H9 (cell line): ENCODE measurements at regions not wholly inside any gene's neighbourhood (a gene's known extent, or its start where the extent isn't known, plus 50 kb on each side); places are given as distances from the start of the nearest gene placed in this dataset.

Experiments
- DNase-seq: peaks from one replicate; pipeline ENCODE4 v3.0.0-alpha.2; 2017
- H2AFZ ChIP-seq: one replicate; pipeline ENCODE4 v1.6.1; 2013; ENCODE audit warnings: mild to moderate bottlenecking, low read length, control low read depth, moderate library complexity
- H2AK5ac ChIP-seq: 2 replicates; pipeline ENCODE4 v1.6.1; 2013; ENCODE audit warnings: low read length, control low read depth, mixed read lengths; ENCODE audit not compliant: insufficient read length
- H2BK120ac ChIP-seq: one replicate; pipeline ENCODE4 v1.6.1; 2013; ENCODE audit warnings: low read depth, mild to moderate bottlenecking, low read length, control low read depth, inconsistent platforms; ENCODE audit not compliant: poor library complexity, severe bottlenecking
- H2BK12ac ChIP-seq: 2 replicates; pipeline ENCODE4 v1.6.1; 2013; ENCODE audit warnings: low read length, control low read depth, mixed read lengths, low read depth; ENCODE audit not compliant: insufficient read length
- H2BK15ac ChIP-seq: 2 replicates; pipeline ENCODE4 v1.6.1; 2013; ENCODE audit warnings: low read depth, low read length, control low read depth
- H2BK20ac ChIP-seq: one replicate; pipeline ENCODE4 v1.6.1; 2013; ENCODE audit warnings: low read depth, mild to moderate bottlenecking, low read length, control low read depth, inconsistent platforms; ENCODE audit not compliant: poor library complexity, severe bottlenecking
- H2BK5ac ChIP-seq: 2 replicates; pipeline ENCODE4 v1.6.1; 2013; ENCODE audit warnings: low read length, control low read depth, mixed read lengths; ENCODE audit not compliant: insufficient read length
- H3K14ac ChIP-seq: 2 replicates; pipeline ENCODE4 v1.6.1; 2013; ENCODE audit warnings: low read length, control low read depth; ENCODE audit not compliant: insufficient read depth
- H3K18ac ChIP-seq: 2 replicates; pipeline ENCODE4 v1.6.1; 2013; ENCODE audit warnings: low read depth, mild to moderate bottlenecking, mixed read lengths, low read length, control low read depth; ENCODE audit not compliant: insufficient read length
- H3K23ac ChIP-seq: 2 replicates; pipeline ENCODE4 v1.6.1; 2013; ENCODE audit warnings: low read length, control low read depth, mixed read lengths, low read depth; ENCODE audit not compliant: insufficient read length
- H3K23me2 ChIP-seq: 2 replicates; pipeline ENCODE4 v1.6.1; 2013; ENCODE audit warnings: low read depth, mild to moderate bottlenecking, mixed read lengths, low read length, control low read depth; ENCODE audit not compliant: insufficient read length, poor library complexity, severe bottlenecking
- H3K27ac ChIP-seq: 2 replicates; pipeline ENCODE4 v1.5.1; 2013; ENCODE audit warnings: low read length, control low read depth, mixed read lengths, low read depth; ENCODE audit not compliant: insufficient read length
- H3K27me3 ChIP-seq: 2 replicates; pipeline ENCODE4 v1.6.1; 2013; ENCODE audit warnings: low read length, control low read depth, inconsistent platforms; ENCODE audit not compliant: insufficient read depth
- H3K4ac ChIP-seq: 2 replicates; pipeline ENCODE4 v1.6.1; 2013; ENCODE audit warnings: low read depth, mild to moderate bottlenecking, control low read depth, inconsistent platforms, low read length, moderate library complexity
- H3K4me1 ChIP-seq: 2 replicates; pipeline ENCODE4 v1.6.1; 2013; ENCODE audit warnings: low read length, control low read depth, inconsistent platforms; ENCODE audit not compliant: insufficient read depth
- H3K4me2 ChIP-seq: 2 replicates; pipeline ENCODE4 v1.6.1; 2013; ENCODE audit warnings: low read length, control low read depth, mixed read lengths; ENCODE audit not compliant: insufficient read length, insufficient read depth
- H3K56ac ChIP-seq: 2 replicates; pipeline ENCODE4 v1.6.1; 2013; ENCODE audit warnings: low read depth, mild to moderate bottlenecking, mixed read lengths, low read length, control low read depth; ENCODE audit not compliant: insufficient read length
- H3K79me1 ChIP-seq: 2 replicates; pipeline ENCODE4 v1.6.1; 2013; ENCODE audit warnings: low read depth, mild to moderate bottlenecking, moderate library complexity, low read length, control low read depth, inconsistent platforms; ENCODE audit not compliant: insufficient read depth, poor library complexity, severe bottlenecking
- H3K79me2 ChIP-seq: 2 replicates; pipeline ENCODE4 v1.6.1; 2013; ENCODE audit warnings: low read length, control low read depth, inconsistent platforms; ENCODE audit not compliant: insufficient read depth
- H3K9ac ChIP-seq: 2 replicates; pipeline ENCODE4 v1.6.1; 2013; ENCODE audit warnings: low read length, control low read depth, mixed read lengths; ENCODE audit not compliant: insufficient read length; ENCODE audit errors: extremely low read depth
- H3K9me3 ChIP-seq: one replicate; pipeline ENCODE4 v1.6.1; 2013; ENCODE audit warnings: low read depth, low read length, inconsistent platforms; ENCODE audit not compliant: control insufficient read depth
- H3T11ph ChIP-seq: one replicate; pipeline ENCODE4 v1.6.1; 2013; ENCODE audit warnings: mild to moderate bottlenecking, low read length, control low read depth, inconsistent platforms
- H4K20me1 ChIP-seq: one replicate; pipeline ENCODE4 v1.6.1; 2013; ENCODE audit not compliant: control insufficient read depth, insufficient read length, insufficient read depth
- H4K5ac ChIP-seq: 2 replicates; pipeline ENCODE4 v1.6.1; 2013; ENCODE audit warnings: low read depth, mild to moderate bottlenecking, mixed read lengths, low read length, control low read depth; ENCODE audit not compliant: insufficient read length
- H4K8ac ChIP-seq: replicated peaks from 2 replicates; pipeline ENCODE4 v1.6.1; 2013; ENCODE audit warnings: low read length, control low read depth, mixed read lengths, low read depth; ENCODE audit not compliant: insufficient read length
- H4K91ac ChIP-seq: 2 replicates; pipeline ENCODE4 v1.6.1; 2013; ENCODE audit warnings: low read depth, mild to moderate bottlenecking, moderate library complexity, mixed read lengths, low read length, control low read depth; ENCODE audit not compliant: insufficient read length
- H3K27ac Mint-ChIP-seq, 3 experiments: 2 replicates in 2 of 3; 3 replicates in 1 of 3; pipeline ENCODE4 v1.8.0; 2020 to 2021; ENCODE audit warnings: mixed read lengths in 3 of 3, mild to moderate bottlenecking in 1 of 3, moderate library complexity in 1 of 3
- H3K27me3 Mint-ChIP-seq: 2 replicates; pipeline ENCODE4 v1.8.0; 2021; ENCODE audit warnings: low read depth, mild to moderate bottlenecking, moderate library complexity, mixed read lengths
- H3K36me3 Mint-ChIP-seq, 3 experiments: 2 replicates in 2 of 3; 3 replicates in 1 of 3; pipeline ENCODE4 v1.8.0; 2020 to 2021; ENCODE audit warnings: low read depth in 3 of 3, mixed read lengths in 3 of 3; ENCODE audit not compliant: insufficient read depth in 1 of 3
- H3K4me1 Mint-ChIP-seq, 2 experiments: 2 replicates each; pipeline ENCODE4 v1.8.0; 2020; ENCODE audit warnings: mixed read lengths in 2 of 2
- H3K4me3 Mint-ChIP-seq, 2 experiments: 2 replicates in 1 of 2; 3 replicates in 1 of 2; pipeline ENCODE4 v1.8.0; 2020 to 2021; ENCODE audit warnings: mild to moderate bottlenecking in 2 of 2, mixed read lengths in 2 of 2, moderate library complexity in 1 of 2
- H3K9me3 Mint-ChIP-seq, 2 experiments: 2 replicates in 1 of 2; 3 replicates in 1 of 2; pipeline ENCODE4 v1.8.0; 2020; ENCODE audit warnings: mild to moderate bottlenecking in 2 of 2, mixed read lengths in 2 of 2, moderate library complexity in 1 of 2
- WGBS: extraction: QIAGEN DNeasy Blood & Tissue Kit; methylation state at CpG from one replicate; pipeline ENCODE4 v1.1.7; 2013; ENCODE audit warnings: missing lambda C conversion rate, low lambda C conversion rate, mixed read lengths; ENCODE audit not compliant: insufficient read length; ENCODE audit errors: extremely low coverage; 5-methylcytosine and 5-hydroxymethylcytosine counted together
- TF ChIP-seq, protein P1 (sequence below): fragments of 200-600 bp; sonication (generic); conservative IDR thresholded peaks from 3 replicates; pipeline ENCODE4 v1.8.0; 2021; ENCODE audit warnings: antibody characterized with exemption, mild to moderate bottlenecking

DNA sequence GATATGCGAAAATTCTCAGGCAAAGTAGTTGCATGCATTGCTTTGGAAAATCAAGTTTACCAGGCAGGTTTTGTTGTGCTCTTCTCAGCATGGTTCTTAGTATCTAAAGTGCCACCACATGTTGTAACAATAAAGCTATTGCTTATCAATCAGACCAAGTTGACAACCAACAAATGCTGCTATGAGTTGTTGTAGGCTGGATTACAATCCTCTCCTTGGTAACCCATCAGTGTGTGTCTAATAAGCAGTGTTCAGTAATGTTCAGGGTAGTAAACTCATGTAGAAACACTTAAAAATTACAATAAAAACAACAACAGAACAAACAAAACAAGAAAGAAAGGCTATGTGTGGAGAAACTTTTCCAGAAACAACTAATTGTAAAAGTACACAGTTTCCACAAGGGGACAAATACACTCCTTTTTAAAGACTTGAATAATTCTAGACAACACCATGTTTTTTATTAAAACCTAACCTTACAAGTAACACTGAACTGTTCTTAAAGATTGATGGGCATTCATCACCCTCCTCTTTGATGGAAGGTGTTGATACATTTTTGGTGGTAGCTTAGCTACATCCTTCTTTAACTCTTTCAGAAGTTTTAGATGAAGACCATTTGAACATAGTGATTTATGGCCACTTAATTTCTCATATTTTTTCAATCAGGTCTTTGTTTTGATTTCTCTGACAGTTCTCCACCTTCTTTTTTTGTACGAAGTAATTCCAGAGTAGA is 370.9 kb upstream of the SEMA3A start:
- peaks cover 7% of the 10 kb centered on the region in 2 experiments for H3K4me1 Mint-ChIP-seq
- H3K27ac ChIP-seq: no peak overlapping the region
- no peak overlapping the region for H4K91ac ChIP-seq

More for the DNA sequence above, 370.9 kb upstream of the SEMA3A start:
- H3K27ac Mint-ChIP-seq: no peak overlapping the region; a peak in 1 of 7 replicates
- Histone ChIP-seq H2AK5ac (no peak overlapping the region), H3K56ac (no peak overlapping the region), H3K4ac (no peak overlapping the region), H3K9ac (no peak overlapping the region), H3K23me2 (no peaks in the 10 kb centered on the region), H3T11ph (no peak overlapping the region), H3K14ac (no peak overlapping the region), H2BK15ac (no peak overlapping the region), H2BK120ac (no peak overlapping the region), H3K23ac (no peak overlapping the region), H3K9me3 (no peaks in the 10 kb centered on the region), H3K79me2 (no peaks in the 10 kb centered on the region), H3K4me1 (peaks cover 3% of the 10 kb centered on the region; the same call in 1 of the 2 replicates), H4K20me1 (no peaks in the 10 kb centered on the region), H2BK12ac (no peak overlapping the region), H3K27me3 (no peaks in the 10 kb centered on the region), H2BK5ac (no peak overlapping the region), H2BK20ac (no peak overlapping the region), H4K8ac (no peak overlapping the region), H2AFZ (no peak overlapping the region), H3K18ac (no peak overlapping the region), H3K79me1 (no peaks in the 10 kb centered on the region), H4K5ac (no peak overlapping the region), H3K4me2 (no peak overlapping the region)
- no CpG with 5 or more reads among the region's 2 CpGs for WGBS
- H3K4me3 Mint-ChIP-seq: no peak overlapping the region
- no peak for DNase-seq
- TF ChIP-seq, protein P1, sequence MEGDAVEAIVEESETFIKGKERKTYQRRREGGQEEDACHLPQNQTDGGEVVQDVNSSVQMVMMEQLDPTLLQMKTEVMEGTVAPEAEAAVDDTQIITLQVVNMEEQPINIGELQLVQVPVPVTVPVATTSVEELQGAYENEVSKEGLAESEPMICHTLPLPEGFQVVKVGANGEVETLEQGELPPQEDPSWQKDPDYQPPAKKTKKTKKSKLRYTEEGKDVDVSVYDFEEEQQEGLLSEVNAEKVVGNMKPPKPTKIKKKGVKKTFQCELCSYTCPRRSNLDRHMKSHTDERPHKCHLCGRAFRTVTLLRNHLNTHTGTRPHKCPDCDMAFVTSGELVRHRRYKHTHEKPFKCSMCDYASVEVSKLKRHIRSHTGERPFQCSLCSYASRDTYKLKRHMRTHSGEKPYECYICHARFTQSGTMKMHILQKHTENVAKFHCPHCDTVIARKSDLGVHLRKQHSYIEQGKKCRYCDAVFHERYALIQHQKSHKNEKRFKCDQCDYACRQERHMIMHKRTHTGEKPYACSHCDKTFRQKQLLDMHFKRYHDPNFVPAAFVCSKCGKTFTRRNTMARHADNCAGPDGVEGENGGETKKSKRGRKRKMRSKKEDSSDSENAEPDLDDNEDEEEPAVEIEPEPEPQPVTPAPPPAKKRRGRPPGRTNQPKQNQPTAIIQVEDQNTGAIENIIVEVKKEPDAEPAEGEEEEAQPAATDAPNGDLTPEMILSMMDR: no peak
- H3K27me3 Mint-ChIP-seq: no peaks in the 10 kb centered on the region
- H3K9me3 Mint-ChIP-seq: no peaks in the 10 kb centered on the region
- no peaks in the 10 kb centered on the region for H3K36me3 Mint-ChIP-seq
